NCI-H2196 treated with DMSO at 0.1 percent for 48 hours (cell line): ENCODE measurements at regions not wholly inside any gene's neighbourhood (a gene's known extent, or its start where the extent isn't known, plus 50 kb on each side); places are given as distances from the start of the nearest gene placed in this dataset.
A peak's percentile ranks its signal among the peaks of the same experiment; 100 is the strongest.
"Not testable (repeated sequence)": the region's sequence is repeated elsewhere in the genome, so short reads cannot be mapped to it uniquely, and the experiment has no call there.

Experiments
- DNase-seq: peaks from one replicate; lab custom pipeline; 2025; ENCODE audit not compliant: unreplicated experiment; lab: John Stamatoyannopoulos, UW

DNA sequence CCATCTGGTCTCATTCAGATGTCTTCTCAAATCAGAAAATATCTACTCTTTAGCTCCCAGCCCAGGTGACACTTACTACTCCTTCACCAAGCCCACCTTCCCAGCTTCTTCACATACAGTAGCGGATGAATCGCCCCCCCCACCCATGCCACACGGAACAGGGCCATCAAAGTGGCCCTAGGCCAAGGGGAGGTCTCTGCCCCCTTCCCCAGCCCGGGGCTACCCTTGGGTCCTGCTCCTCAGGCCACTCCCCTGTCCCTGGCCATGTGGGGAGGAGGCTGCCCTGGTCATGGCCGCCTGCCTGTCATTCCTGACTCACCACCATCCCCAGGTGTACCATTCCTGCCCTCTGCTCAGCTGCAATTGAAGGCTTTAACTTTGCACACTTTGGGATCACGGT lies 142.8 kb downstream of the NECTIN1 start:
- no peak for DNase-seq

DNA sequence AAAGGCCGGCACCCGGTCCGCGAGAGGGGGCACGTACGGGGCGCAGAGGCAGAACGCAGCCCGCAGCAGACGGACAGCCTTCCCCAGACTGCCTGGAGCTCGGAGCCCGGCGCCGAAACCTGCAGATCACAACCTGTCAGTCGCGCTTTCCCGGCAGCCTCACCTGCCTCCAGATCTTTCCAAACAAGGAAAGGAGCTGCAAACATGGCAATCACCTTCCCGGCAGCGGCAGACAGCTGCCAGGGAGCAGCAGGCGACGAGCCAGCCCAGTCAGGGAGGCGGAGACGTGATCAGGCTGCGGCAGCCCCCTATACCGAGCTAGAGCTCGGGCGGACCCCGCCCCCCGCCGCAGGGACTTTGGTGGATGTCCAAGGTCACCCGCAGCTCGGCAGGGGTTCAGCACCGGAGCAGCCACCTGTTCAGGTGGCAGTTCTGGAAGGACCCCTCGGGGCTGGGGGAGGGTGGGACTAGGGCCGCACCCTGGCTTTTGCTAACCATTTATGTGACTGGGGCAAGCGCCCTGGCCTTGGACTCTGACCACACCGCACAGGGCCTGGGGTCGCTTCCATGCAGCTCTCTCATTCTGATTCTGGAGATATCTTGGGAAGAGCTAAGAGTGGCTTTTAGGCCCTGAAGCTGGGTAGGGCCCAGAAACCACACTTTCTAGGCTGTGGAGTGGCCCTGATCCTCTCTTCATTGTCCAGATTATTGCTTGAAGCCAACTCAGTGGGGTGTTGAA lies 143.8 kb downstream of the NECTIN1 start:
- DNase-seq, result peak; percentile 15

DNA sequence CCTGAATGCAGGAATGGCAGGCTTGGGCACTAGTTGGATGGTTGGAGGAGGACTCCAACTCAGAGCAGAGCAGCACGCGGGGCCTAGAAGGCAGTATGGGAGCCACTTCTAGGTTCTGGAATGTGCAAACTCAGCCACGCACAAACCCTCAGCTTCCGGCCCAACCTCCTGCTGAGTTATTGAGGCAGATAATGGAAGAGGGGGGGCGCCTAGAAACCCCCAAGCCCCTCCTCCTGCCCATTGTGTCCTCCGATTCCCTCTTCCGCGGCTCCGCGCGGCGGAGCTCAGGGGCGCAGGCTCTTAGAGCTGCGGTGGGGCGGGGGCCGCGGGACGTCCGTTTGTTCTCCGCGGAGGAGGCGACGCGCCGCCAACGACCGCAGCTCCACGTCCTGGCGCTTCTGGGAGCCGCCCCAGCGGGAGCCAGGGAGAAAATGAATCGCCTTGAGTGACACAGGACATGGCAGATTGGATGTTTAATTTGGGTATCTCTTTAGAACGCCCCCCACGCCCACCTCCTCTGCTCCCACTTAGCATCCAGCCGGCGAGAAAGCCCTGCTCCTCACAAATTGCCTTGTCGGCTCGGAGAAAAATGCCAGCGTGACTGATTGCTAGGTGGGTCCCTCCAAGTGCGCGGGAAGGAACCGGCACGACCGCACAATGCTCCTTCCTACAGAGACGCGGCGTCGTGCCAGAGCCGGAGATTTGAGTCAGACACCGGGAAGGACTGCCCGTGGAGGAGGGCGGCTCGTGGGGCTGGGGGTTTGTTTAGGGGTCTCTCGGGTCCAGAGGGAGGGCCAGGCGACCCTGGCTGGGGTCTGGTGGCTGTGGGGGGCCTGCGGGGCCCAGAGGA lies 144.6 kb downstream of the NECTIN1 start:
- DNase-seq, result no peak

DNA sequence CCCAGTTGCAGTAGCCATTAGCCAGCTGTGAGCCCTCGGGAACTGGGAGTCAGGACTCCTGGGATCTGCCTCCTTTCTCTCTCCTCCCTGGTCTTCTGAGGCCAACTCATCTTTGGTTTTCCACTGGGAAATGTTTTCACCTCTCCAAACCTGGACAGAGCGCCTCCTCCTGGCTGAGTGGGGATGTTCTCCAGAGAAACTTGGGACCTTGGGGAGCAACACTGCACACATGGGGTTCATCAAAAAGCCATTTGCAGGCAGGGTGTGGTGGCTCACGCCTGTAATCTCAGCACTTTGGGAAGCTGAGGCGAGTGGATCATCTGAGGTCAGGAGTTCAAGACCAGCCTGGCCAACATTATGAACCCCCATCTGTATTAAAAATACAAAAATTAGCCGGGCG lies 145.4 kb downstream of the NECTIN1 start:
- DNase-seq, result no peak

DNA sequence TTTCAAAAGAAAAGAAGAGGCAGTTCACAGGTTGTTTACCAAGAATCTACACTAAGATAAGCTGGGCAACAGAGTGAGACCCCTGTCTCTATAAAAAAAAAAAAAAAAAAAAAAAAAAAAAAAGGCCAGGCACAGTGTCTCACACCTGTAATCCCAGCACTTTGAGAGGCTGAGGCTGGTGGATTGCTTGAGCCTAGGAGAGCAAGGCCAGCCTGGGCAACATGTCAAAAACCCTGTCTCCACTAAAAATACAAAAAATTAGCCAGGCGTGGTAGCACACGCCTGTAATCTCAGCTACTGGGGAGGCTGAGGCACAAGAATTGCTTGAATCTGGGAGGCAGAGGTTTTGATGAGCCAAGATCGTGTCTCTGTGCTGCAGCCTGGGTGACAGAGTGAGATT lies 147.6 kb downstream of the NECTIN1 start:
- not testable (repeated sequence) for DNase-seq

DNA sequence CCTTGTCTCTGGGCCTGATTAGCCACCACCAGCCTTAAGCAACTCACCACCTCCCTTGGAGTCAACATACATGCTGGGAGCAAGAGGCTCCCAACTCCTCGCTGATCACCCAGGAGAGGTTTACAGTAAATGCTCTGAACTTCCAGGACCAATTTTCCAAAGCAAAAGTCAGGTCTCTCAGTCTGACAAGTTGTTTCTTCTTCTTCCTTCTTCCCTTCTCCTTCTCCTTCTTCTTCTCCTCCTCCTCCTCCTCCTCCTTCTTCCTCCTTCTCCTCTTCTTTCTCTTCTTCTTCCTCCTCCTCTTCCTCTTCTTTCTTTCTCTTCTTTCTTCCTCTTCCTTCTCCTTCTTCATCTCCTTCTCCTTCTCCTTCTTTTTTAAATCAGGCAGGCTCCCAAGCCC lies 148.2 kb downstream of the NECTIN1 start:
- DNase-seq, result no peak

DNA sequence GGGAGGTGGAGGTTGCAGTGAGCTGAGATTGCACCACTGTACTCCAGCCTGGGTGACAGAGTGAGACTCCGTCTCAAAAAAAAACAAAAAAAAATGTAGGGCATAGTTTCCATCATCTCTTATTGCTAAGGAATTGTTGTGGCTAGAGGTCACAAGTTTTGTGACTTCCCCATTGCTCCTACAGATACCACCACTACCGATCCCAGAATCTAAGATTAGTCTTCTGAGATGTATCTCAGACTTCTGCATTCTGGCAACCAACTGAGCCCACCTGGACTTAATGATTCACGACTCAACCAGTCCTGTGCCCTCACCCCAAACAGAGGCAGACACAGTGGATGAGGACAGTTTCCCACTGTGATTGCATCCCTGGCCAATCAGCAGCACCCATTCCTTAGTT lies 148.9 kb downstream of the NECTIN1 start:
- no peak for DNase-seq

DNA sequence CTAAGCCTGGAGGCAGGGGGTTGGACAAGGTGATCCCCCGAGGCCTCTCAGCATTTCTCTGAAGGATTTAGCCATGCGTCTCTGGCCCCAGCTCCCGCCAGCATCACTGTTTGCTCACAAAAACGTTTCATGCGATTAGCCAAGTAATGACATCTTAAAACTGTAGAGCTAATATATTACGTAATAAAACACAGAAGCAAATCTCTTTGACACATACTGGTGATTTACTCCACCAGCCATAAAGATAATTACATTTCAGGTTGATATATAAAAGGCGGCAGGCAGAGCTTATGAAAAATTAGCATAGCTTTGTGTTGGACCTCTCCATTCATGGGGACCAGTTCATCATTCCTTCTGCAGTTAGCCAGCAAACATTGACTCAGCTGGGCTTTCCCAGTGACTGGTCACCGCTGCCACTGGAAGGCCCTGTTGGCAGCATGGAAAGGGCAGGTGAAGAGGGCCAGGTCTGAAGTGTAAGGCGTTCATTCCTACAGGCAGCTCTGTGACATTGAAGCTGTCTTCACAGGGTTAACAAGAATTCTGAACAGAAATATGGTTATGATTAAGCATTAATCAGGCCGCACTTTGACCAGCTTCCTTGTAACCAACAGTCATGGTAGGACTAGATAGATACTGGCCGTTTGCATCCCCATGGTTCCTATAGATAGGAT lies 150.3 kb downstream of the NECTIN1 start:
- DNase-seq, result no peak

DNA sequence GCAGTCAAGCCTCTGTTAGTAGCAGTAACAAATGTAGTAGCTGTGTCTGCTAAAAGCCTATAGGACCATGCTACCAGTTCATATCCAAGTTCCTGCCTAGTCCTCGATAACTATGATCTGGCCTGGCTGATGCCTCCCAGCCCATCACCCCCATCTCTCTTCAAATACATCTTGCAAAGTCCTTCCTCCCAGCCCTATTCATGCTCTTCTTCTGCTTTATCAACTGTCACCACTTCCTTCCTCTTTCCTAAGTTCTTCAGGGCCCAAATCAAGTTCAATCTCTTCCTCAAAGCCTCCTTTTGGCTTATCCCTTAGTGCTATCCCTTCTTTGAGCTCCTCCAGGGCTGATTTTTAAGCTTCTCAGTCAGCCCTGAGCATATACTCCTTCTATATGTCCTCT lies 150.9 kb upstream of the THY1 start:
- DNase-seq, result no peak

DNA sequence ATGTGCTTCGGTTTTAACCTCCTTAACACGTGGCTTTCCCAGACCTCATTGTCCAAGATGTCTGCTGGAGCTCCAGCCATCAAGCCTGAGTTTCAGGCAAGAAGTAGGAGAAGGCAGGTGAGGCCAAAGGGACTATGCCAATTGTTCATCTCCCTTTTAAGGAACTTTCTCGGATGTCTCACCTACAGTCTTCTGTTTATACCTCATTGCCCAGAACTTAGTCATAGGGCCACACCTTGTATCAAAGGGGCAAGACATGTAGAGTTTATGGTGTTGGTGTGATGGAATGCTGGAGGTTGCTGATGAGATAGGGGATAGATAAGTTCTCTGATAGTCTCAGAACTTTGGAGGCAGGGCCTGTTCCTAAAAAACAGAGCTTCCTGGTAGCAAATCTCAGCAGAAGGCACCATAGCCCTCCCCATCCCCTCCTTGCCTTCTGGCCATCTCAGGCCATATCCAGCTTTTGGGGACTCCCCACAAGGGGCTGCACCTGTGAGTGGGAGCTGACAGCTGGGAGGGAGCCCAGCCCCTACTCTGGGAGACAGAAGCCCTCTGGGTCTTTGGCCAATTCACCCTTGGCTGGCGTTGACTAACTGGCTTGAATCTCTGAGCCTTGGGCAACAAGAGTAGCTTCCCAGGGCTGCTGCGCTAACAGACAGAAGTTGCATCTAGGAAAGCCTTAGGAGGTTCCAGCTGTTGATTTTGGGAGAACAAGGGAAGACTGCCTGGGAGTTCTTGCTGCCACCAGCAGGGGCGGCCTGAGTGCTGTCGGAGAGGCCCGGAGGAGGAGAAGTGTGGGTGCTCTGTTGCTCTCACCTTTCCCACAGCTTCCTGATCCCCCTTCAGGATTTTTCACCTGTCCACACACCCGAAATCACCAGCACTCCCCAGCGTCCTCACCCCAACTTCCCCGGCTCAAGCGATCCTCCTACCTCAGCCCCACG lies 149.8 kb upstream of the THY1 start:
- DNase-seq, result no peak

DNA sequence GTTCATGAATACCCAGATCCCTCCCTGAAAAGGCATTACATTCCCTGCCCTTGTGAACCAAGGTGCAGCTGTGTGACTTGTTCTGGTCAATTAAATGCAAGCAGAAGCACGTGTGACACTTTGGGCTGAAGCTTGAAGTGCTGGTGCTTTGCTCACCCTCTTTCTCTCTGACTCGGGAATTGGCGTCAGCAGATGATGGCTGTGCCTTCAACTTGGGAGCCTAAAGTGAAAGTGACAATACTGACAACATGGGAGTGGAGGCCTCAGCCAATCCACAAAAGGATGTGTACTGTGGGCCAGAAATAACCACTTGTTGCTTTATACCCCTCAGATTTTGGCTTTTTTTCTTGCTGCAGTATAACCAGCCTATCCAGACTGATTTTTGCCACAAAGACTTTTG lies 148.3 kb upstream of the THY1 start:
- no peak for DNase-seq

DNA sequence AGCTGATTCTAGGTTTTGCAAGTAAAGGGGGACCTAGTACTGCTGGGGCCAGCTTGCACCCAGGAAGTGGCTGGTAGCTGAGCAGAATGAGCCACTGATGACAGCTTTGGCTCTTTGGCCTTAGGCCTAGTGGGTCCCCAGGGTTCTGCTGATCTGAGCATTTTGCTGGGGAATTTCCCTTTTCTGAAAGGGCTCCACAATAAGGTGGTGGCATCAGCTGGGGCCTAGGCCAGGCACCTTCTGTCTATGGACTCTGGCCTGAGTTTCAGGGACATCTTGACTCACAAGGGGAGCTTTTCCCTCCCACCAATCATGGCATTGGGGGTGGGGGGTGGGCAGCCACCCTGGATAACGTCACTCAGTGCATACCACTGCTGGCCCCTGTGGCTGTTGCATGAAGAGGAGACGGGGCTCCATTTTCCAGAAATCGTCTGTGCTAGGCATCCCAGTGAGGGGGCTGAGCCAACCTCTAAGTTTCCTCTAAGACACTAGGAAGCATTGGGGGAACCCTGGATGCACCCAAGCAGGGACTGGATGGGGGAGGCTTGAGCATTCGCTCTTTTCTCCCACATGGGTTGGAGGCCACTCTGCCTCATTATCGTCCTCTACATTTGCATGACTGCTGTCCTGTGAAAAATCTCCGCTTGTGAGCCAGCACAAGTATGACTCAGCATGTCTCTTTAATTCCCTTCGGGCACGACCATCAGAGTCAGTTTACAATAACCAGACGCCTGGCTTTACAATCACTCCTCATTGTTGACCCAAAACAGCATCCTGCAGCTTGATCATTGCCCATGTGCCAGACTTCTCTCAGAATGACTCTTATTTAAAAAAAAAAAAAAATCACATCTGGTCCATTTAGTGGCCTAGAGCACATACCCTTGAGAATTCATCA lies 145.0 kb upstream of the THY1 start:
- DNase-seq, result no peak

DNA sequence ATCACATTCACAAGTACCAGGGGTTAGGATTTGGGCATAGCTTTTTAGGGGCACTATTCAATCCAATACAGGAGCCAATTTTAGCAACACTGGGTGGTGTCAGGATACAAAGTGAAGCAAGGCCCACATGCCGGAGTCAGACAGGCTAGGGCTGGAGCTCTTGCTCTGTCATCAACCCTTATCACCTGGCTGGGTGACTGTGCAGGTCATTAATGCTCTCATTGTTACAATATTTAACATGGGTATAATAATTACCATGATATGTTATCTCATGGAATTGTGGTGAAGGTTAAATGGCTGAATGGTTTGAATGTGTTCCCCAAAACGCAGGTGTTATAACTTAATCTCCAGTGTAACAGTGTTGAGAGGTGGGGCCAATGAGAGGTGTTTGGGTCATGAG lies 143.3 kb upstream of the THY1 start:
- no peak for DNase-seq

DNA sequence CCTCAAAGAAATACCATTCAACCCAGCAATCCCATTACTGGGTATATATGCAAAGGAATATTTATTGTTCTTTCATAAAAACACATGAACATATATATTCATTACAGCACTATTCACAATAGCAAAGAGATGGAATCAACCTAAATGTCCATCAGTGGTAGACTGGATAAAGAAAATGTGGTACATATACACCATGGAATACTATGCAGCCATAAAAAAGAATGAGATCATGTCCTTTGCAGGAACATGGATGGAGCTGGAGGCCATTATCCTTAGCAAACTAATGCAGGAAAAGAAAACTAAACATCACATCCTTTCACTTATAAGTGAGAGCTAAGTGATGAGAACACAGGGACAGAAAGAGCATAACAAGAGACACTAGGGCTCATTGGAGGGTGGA lies 142.7 kb upstream of the THY1 start:
- not testable (repeated sequence) for DNase-seq

DNA sequence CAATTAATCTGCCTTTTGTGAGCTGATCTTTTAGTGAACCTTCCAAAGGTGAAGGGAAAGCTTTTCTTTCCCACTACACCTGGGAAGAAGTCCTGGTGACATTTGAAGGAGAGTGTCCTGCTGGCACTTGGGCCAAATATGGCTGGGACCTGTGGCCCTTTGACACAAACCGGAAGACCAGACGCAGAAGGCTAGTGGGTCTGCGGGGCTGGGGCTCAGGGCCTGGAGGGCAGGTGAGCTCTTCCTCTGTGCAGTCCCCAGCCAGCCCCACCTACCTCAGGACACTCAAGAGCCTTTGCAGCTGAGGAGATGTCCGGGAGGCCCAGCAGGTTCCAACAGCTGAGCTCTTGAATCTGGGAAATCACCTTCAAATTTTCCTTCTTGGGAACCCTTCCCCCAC lies 138.0 kb upstream of the THY1 start:
- DNase-seq, result no peak

DNA sequence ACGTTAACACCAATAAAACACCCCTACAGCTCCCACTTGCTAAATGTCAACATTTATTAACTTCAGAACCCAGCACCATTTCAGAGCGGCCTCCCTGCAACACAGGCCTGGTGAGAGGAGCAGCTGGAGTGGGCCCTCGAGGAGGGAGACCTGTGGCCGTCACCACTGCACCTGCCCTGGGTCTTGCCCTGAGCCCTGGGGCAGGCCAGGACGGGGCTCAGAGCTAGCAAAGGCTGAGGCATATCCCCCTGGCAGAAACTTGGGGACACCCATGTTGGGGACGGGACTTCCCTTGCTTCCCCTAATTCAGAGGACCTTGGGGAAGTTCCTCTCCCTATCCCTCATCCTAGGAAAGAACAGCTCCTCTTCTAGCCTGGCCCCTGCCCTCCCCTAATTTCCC lies 137.3 kb upstream of the THY1 start:
- DNase-seq, result no peak

DNA sequence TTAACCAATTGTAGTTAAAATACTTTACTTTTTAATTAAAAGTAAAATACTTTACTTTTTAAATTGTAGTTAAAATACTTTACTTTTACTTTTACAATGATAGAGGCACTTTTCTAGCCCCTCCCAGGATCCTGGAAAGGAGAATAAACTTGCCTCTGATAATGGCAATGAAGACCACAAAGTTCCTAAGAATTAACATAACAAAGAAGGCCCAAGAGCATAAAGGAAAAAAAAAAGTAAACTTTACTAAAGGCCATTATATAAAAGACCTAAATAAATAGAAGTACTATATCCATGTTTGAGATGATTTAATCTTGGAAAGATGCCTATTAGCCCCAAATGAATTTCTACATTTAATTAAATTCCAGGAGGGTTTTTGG lies 129.1 kb upstream of the THY1 start:
- DNase-seq, result no peak

DNA sequence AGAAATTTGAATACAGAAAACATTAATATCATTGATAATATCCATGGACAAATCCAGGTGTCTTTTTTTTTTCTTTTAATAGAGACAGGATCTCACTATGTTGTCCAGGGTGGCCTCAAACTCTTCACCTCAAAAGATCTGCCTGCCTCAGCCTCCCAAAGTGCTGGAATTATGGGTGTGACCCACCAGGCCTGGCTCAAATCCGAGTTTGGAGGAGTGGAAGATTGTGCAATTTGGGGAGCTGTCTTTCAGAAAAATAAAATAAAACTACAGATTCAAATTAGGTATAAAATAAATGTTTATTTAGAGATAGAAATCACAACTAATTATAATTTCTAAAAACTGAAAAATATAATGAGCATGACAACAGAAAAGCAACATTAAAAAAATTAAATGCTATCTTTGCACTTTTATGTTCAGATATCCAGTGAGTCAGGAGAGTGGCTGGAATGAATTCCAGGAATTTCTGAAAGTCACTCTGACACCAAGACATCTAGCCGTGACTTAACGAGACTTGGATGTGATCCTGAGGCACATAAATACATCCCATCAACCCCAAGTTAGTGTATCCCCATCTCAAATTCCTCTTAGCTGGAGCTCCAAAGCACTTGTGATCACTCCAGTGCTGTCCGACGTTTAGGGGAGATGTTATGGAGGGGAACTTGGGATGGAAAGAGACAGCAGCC lies 128.6 kb upstream of the THY1 start:
- DNase-seq, result no peak

DNA sequence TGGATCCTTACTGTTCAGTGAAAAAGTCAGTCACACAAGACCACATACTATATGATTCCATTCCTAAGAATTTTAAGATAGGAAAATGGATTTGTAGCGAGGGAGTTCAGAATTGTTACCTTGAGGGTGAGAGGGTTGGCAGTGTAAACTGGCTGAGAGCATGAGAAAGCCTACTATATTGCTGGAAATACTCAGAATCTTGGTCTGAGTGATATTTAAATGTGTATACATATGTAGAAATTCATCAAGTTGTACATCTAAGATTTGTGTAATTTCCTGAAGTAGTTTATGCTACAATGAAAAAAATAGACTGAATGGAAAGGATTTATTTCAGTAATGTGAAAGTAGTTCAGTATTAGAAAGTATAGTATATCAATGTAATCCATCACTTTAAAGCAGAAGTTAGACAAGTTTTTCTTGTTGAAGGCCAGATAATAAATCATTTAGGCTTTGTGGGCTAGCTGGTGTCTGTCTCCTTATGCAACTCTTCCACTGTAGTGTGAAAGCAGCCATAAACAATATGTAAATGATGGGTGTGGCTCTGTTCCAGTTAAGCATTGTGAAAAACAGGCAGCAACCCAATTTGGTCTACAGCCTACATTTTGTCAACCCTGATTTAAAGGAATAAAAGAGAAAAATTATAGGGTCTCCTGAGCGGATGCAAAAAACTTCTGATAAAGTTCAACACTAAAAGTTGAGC lies 127.2 kb upstream of the THY1 start:
- DNase-seq, result no peak
